Uterus (tissue), 2 donors: ENCODE measurements at regions not wholly inside any gene's neighbourhood (a gene's known extent, or its start where the extent isn't known, plus 50 kb on each side); places are given as distances from the start of the nearest gene placed in this dataset.

Source experiments
- POLR2A ChIP-seq, 2 donors: fragments of 450-650 bp; IDR thresholded peaks; one replicate each; pipeline ENCODE4 v1.6.1; 2016; ENCODE audit warnings: antibody characterized with exemption in 2 of 2, mild to moderate bottlenecking in 1 of 2, moderate library complexity in 1 of 2
- TF ChIP-seq, protein P1 (sequence below), 4 experiments: fragments of 200-600 bp in 2 of 4; fragments of 450-650 bp in 2 of 4; sonication (generic) in 2 of 4; IDR thresholded peaks; one replicate each; pipeline ENCODE4 v1.5.1; 2016 to 2019; ENCODE audit warnings: antibody characterized with exemption in 4 of 4, mild to moderate bottlenecking in 2 of 4, moderate library complexity in 1 of 4

GRCh38 chr11:22078063-22078462, 114.8 kb upstream of the ANO5 start:
- TF ChIP-seq, protein P1, sequence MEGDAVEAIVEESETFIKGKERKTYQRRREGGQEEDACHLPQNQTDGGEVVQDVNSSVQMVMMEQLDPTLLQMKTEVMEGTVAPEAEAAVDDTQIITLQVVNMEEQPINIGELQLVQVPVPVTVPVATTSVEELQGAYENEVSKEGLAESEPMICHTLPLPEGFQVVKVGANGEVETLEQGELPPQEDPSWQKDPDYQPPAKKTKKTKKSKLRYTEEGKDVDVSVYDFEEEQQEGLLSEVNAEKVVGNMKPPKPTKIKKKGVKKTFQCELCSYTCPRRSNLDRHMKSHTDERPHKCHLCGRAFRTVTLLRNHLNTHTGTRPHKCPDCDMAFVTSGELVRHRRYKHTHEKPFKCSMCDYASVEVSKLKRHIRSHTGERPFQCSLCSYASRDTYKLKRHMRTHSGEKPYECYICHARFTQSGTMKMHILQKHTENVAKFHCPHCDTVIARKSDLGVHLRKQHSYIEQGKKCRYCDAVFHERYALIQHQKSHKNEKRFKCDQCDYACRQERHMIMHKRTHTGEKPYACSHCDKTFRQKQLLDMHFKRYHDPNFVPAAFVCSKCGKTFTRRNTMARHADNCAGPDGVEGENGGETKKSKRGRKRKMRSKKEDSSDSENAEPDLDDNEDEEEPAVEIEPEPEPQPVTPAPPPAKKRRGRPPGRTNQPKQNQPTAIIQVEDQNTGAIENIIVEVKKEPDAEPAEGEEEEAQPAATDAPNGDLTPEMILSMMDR (IDR thresholded peaks at IDR 0.05), result no peak
- no peak for TF ChIP-seq POLR2A (IDR thresholded peaks at IDR 0.05)
